Smooth muscle cell (in vitro differentiated cells): ENCODE measurements at regions not wholly inside any gene's neighbourhood (a gene's known extent, or its start where the extent isn't known, plus 50 kb on each side); places are given as distances from the start of the nearest gene placed in this dataset.

Experiments used
- DNase-seq: peaks from one replicate; lab custom pipeline; 2025; ENCODE audit not compliant: unreplicated experiment; lab: John Stamatoyannopoulos, UW
- H2AFZ ChIP-seq: fragments of 200-600 bp; sonication (generic); 2 replicates; pipeline ENCODE4 v1.6.0; 2016; ENCODE audit warnings: antibody characterized with exemption, low read depth, mild to moderate bottlenecking
- H3F3A ChIP-seq: fragments of 200-600 bp; sonication (generic); 2 replicates; pipeline ENCODE4 v1.6.0; 2017; ENCODE audit warnings: antibody characterized with exemption, low read depth
- H3K27ac ChIP-seq: fragments of 200-600 bp; sonication (generic); 2 replicates; pipeline ENCODE4 v1.5.1; 2016; ENCODE audit warnings: low read depth, mild to moderate bottlenecking
- H3K27me3 ChIP-seq: fragments of 200-600 bp; sonication (generic); 2 replicates; pipeline ENCODE4 v1.6.1; 2016; ENCODE audit warnings: low read depth, mild to moderate bottlenecking
- H3K36me3 ChIP-seq: fragments of 200-600 bp; sonication (generic); 2 replicates; pipeline ENCODE4 v1.5.1; 2016; ENCODE audit warnings: low read depth
- H3K4me1 ChIP-seq: fragments of 200-600 bp; sonication (generic); 2 replicates; pipeline ENCODE4 v1.5.1; 2016; ENCODE audit warnings: low read depth
- H3K4me2 ChIP-seq: fragments of 200-600 bp; sonication (generic); 2 replicates; pipeline ENCODE4 v1.6.0; 2016; ENCODE audit warnings: mild to moderate bottlenecking
- H3K4me3 ChIP-seq: fragments of 200-600 bp; sonication (generic); 2 replicates; pipeline ENCODE4 v1.5.1; 2016; ENCODE audit warnings: mild to moderate bottlenecking
- H3K79me2 ChIP-seq: fragments of 200-600 bp; sonication (generic); 2 replicates; pipeline ENCODE4 v1.6.0; 2016; ENCODE audit warnings: low read depth, mild to moderate bottlenecking
- H3K9ac ChIP-seq: fragments of 200-600 bp; sonication (generic); 2 replicates; pipeline ENCODE4 v1.6.0; 2016; ENCODE audit warnings: low read depth
- H3K9me3 ChIP-seq: fragments of 200-600 bp; sonication (generic); replicated peaks from 2 replicates; pipeline ENCODE4 v1.5.1; 2016; ENCODE audit warnings: low read depth
- H4K20me1 ChIP-seq: fragments of 200-600 bp; sonication (generic); 2 replicates; pipeline ENCODE4 v1.6.0; 2016; ENCODE audit warnings: low read depth
- WGBS: methylation state at CpG from one replicate; pipeline ENCODE4 v1.1.7; 2016; ENCODE audit warnings: low lambda C conversion rate; 5-methylcytosine and 5-hydroxymethylcytosine counted together
- TF ChIP-seq, protein P1 (sequence below): fragments of 200-600 bp; sonication (generic); IDR thresholded peaks from 2 replicates; pipeline ENCODE4 v1.5.1; 2017; ENCODE audit warnings: borderline replicate concordance, mild to moderate bottlenecking, antibody characterized with exemption; ENCODE audit not compliant: insufficient read depth, poor library complexity, severe bottlenecking

- Histone ChIP-seq H3K9me3 (no peaks in the 10 kb centered on the region), H3K9ac (no peak overlapping the region), H3K79me2 (no peaks in the 10 kb centered on the region), H3F3A (no peaks in the 10 kb centered on the region), H4K20me1 (no peaks in the 10 kb centered on the region), H3K4me2 (no peak overlapping the region), H3K36me3 (no peaks in the 10 kb centered on the region), H3K4me3 (no peak overlapping the region), H2AFZ (no peak overlapping the region), H3K27ac (no peak overlapping the region), H3K27me3 (no peaks in the 10 kb centered on the region), H3K4me1 (no peaks in the 10 kb centered on the region)
- no peak for DNase-seq
- 91% methylated on average over 1 of the region's 1 CpG for WGBS
- TF ChIP-seq, protein P1, sequence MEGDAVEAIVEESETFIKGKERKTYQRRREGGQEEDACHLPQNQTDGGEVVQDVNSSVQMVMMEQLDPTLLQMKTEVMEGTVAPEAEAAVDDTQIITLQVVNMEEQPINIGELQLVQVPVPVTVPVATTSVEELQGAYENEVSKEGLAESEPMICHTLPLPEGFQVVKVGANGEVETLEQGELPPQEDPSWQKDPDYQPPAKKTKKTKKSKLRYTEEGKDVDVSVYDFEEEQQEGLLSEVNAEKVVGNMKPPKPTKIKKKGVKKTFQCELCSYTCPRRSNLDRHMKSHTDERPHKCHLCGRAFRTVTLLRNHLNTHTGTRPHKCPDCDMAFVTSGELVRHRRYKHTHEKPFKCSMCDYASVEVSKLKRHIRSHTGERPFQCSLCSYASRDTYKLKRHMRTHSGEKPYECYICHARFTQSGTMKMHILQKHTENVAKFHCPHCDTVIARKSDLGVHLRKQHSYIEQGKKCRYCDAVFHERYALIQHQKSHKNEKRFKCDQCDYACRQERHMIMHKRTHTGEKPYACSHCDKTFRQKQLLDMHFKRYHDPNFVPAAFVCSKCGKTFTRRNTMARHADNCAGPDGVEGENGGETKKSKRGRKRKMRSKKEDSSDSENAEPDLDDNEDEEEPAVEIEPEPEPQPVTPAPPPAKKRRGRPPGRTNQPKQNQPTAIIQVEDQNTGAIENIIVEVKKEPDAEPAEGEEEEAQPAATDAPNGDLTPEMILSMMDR: no peak
These were observed 1192.7 kb downstream of the KCNT2 start for GRCh38 chr1:195415584-195415983.

GRCh38 chr1:195394567-195394966 lies 1213.7 kb downstream of the KCNT2 start:
- Histone ChIP-seq H3K4me1 (no peaks in the 10 kb centered on the region), H3K36me3 (no peaks in the 10 kb centered on the region), H3K79me2 (no peaks in the 10 kb centered on the region), H3K9me3 (no peaks in the 10 kb centered on the region), H3K4me3 (no peak overlapping the region), H4K20me1 (no peaks in the 10 kb centered on the region), H3K27me3 (no peaks in the 10 kb centered on the region), H3K27ac (no peak overlapping the region), H3K9ac (no peak overlapping the region), H2AFZ (no peak overlapping the region), H3K4me2 (no peak overlapping the region), H3F3A (no peaks in the 10 kb centered on the region)
- TF ChIP-seq, protein P1: no peak
- 71% methylated on average over 1 of the region's 1 CpG for WGBS
- DNase-seq: no peak

- Histone ChIP-seq H2AFZ (no peak overlapping the region), H3K9ac (no peak overlapping the region), H3K79me2 (no peaks in the 10 kb centered on the region), H3K36me3 (no peaks in the 10 kb centered on the region), H3K27me3 (no peaks in the 10 kb centered on the region), H3K4me3 (no peak overlapping the region), H3K4me1 (no peaks in the 10 kb centered on the region), H3K4me2 (no peak overlapping the region), H3K9me3 (no peaks in the 10 kb centered on the region), H4K20me1 (no peaks in the 10 kb centered on the region), H3F3A (no peaks in the 10 kb centered on the region), H3K27ac (no peak overlapping the region)
- no peak for DNase-seq
- TF ChIP-seq, protein P1: peak; percentile 14
These were observed 1232.0 kb downstream of the KCNT2 start for GRCh38 chr1:195376190-195376589.

- TF ChIP-seq, protein P1: no peak
- Histone ChIP-seq H3K36me3 (no peaks in the 10 kb centered on the region), H3F3A (no peaks in the 10 kb centered on the region), H3K4me3 (no peak overlapping the region), H4K20me1 (no peaks in the 10 kb centered on the region), H3K9me3 (no peaks in the 10 kb centered on the region), H3K27ac (no peak overlapping the region), H3K27me3 (no peaks in the 10 kb centered on the region), H3K4me1 (no peaks in the 10 kb centered on the region), H3K79me2 (no peaks in the 10 kb centered on the region), H2AFZ (no peak overlapping the region), H3K9ac (no peak overlapping the region), H3K4me2 (no peak overlapping the region)
- DNase-seq: no peak
- WGBS: 78% methylated on average over 3 of the region's 3 CpGs
These were observed 1234.4 kb downstream of the KCNT2 start for GRCh38 chr1:195373856-195374255.
